Thyroid gland (tissue), 4 donors: ENCODE measurements at regions not wholly inside any gene's neighbourhood (a gene's known extent, or its start where the extent isn't known, plus 50 kb on each side); places are given as distances from the start of the nearest gene placed in this dataset.

Experiments
- DNase-seq, 2 donors: peaks; one replicate each; pipeline ENCODE4 v3.0.0-alpha.2; 2019
- H3K27ac ChIP-seq, 3 donors: fragments of 200-600 bp; sonication (generic); 1 replicate in 2 of 3; 2 replicates in 1 of 3; pipeline ENCODE4 v1.5.1; 2016 to 2019; ENCODE audit warnings: mild to moderate bottlenecking in 1 of 3, moderate library complexity in 1 of 3
- H3K27me3 ChIP-seq: fragments of 200-600 bp; sonication (generic); one replicate; pipeline ENCODE4 v1.5.1; 2019
- H3K36me3 ChIP-seq, 2 donors: fragments of 200-600 bp; sonication (generic); one replicate each; pipeline ENCODE4 v1.5.1; 2016 to 2019
- H3K4me1 ChIP-seq, 2 donors: fragments of 200-600 bp; sonication (generic); one replicate each; pipeline ENCODE4 v1.5.1; 2017 to 2019
- H3K4me3 ChIP-seq, 3 donors: fragments of 200-600 bp; sonication (generic); replicated peaks in 1 of 3; 1 replicate in 2 of 3; 2 replicates in 1 of 3; pipeline ENCODE4 v1.5.1; 2016; ENCODE audit warnings: mild to moderate bottlenecking in 1 of 3
- H3K9me3 ChIP-seq: fragments of 200-600 bp; sonication (generic); one replicate; pipeline ENCODE4 v1.5.1; 2017
- CTCF ChIP-seq, 6 experiments: fragments of 200-600 bp in 3 of 6; fragments of 450-650 bp in 3 of 6; sonication (generic) in 3 of 6; IDR thresholded peaks; one replicate each; pipeline ENCODE4 v1.5.1; 2016 to 2019; ENCODE audit warnings: antibody characterized with exemption in 6 of 6, mild to moderate bottlenecking in 2 of 6, inconsistent platforms in 1 of 6, moderate library complexity in 1 of 6
- POLR2A ChIP-seq, 2 donors: fragments of 450-650 bp; IDR thresholded peaks; one replicate each; pipeline ENCODE4 v1.6.1; 2017; ENCODE audit warnings: antibody characterized with exemption in 2 of 2, mild to moderate bottlenecking in 2 of 2, moderate library complexity in 1 of 2
- WGBS, 2 donors: methylation state at CpG; one replicate each; pipeline ENCODE4 v1.1.5; 2017; 5-methylcytosine and 5-hydroxymethylcytosine counted together
- intact Hi-C: fragments of 100-400 bp; cut with DNase I; formaldehyde crosslinking; loops from one replicate; pipeline ENCODE4 v1.15.1; 2023

- Histone ChIP-seq H3K4me3 (no peak overlapping the region), H3K9me3 (no peaks in the 10 kb centered on the region), H3K36me3 (no peaks in the 10 kb centered on the region), H3K4me1 (no peaks in the 10 kb centered on the region), H3K27ac (no peak overlapping the region), H3K27me3 (no peaks in the 10 kb centered on the region)
- TF ChIP-seq POLR2A (IDR thresholded peaks at IDR 0.05): no peak
- TF ChIP-seq CTCF (IDR thresholded peaks at IDR 0.05): no peak
- DNase-seq: no peak
- intact Hi-C loops: no loop called here
- WGBS, 2 donors: 85 to 100% methylated on average over 3 of the region's 3 CpGs
These were observed 64.9 kb downstream of the PABIR2 start for GRCh38 chrX:134732152-134732551.

GRCh38 chrX:134727363-134727762 lies 69.1 kb upstream of the PLAC1 start:
- WGBS, 2 donors: 72 to 81% methylated on average over 1 of the region's 1 CpG
- intact Hi-C loops: no loop called here
- H3K36me3 ChIP-seq: no peaks in the 10 kb centered on the region
- H3K27me3 ChIP-seq: no peaks in the 10 kb centered on the region
- H3K4me1 ChIP-seq: no peaks in the 10 kb centered on the region
- TF ChIP-seq CTCF (IDR thresholded peaks at IDR 0.05) (no peak), POLR2A (IDR thresholded peaks at IDR 0.05) (no peak)
- H3K9me3 ChIP-seq: no peaks in the 10 kb centered on the region
- no peak overlapping the region for H3K27ac ChIP-seq
- DNase-seq: no peak
- no peak overlapping the region for H3K4me3 ChIP-seq

GRCh38 chrX:134725103-134725690 lies 66.9 kb upstream of the PLAC1 start:
- Histone ChIP-seq H3K9me3 (no peaks in the 10 kb centered on the region), H3K4me1 (no peaks in the 10 kb centered on the region), H3K27me3 (no peaks in the 10 kb centered on the region), H3K36me3 (no peaks in the 10 kb centered on the region), H3K4me3 (no peak overlapping the region), H3K27ac (no peak overlapping the region)
- no peak for DNase-seq
- TF ChIP-seq CTCF (IDR thresholded peaks at IDR 0.05): no peak
- no peak for TF ChIP-seq POLR2A (IDR thresholded peaks at IDR 0.05)
- WGBS, 2 donors: 78% methylated on average over 4 of the region's 4 CpGs
- intact Hi-C loops: no loop called here

GRCh38 chrX:134721766-134722532 lies 63.7 kb upstream of the PLAC1 start:
- no peak for DNase-seq

More at GRCh38 chrX:134721766-134722532, 63.7 kb upstream of the PLAC1 start:
- Histone ChIP-seq H3K36me3 (no peaks in the 10 kb centered on the region), H3K4me1 (no peaks in the 10 kb centered on the region), H3K4me3 (no peak overlapping the region), H3K9me3 (no peaks in the 10 kb centered on the region), H3K27ac (no peak overlapping the region), H3K27me3 (no peaks in the 10 kb centered on the region)
- WGBS, 2 donors: 80 to 91% methylated on average over 9 of the region's 9 CpGs
- TF ChIP-seq CTCF (IDR thresholded peaks at IDR 0.05) (no peak), POLR2A (IDR thresholded peaks at IDR 0.05) (no peak)
- intact Hi-C loops: no loop called here
